Uterus (tissue), 3 donors: ENCODE measurements at regions not wholly inside any gene's neighbourhood (a gene's known extent, or its start where the extent isn't known, plus 50 kb on each side); places are given as distances from the start of the nearest gene placed in this dataset.
A peak's percentile ranks its signal among the peaks of the same experiment; 100 is the strongest.

Experiments used
- DNase-seq, 2 donors: peaks; one replicate each; pipeline ENCODE4 v3.0.0-alpha.2; 2019 to 2020
- H3K27ac ChIP-seq, 2 donors: fragments of 200-600 bp; sonication (generic); 1 replicate in 1 of 2; 2 replicates in 1 of 2; pipeline ENCODE4 v1.5.1; 2016 to 2018
- H3K27me3 ChIP-seq, 2 donors: fragments of 200-600 bp; sonication (generic); one replicate each; pipeline ENCODE4 v1.5.1; 2018 to 2019; ENCODE audit warnings: control low read depth in 1 of 2
- H3K36me3 ChIP-seq, 2 donors: fragments of 200-600 bp; sonication (generic); one replicate each; pipeline ENCODE4 v1.5.1; 2019; ENCODE audit warnings: control low read depth in 1 of 2
- H3K4me1 ChIP-seq, 2 donors: fragments of 200-600 bp; sonication (generic); one replicate each; pipeline ENCODE4 v1.5.1; 2018 to 2019; ENCODE audit warnings: control low read depth in 1 of 2
- H3K4me3 ChIP-seq, 2 donors: fragments of 200-600 bp; sonication (generic); 1 replicate in 1 of 2; 2 replicates in 1 of 2; pipeline ENCODE4 v1.5.1; 2018 to 2019; ENCODE audit warnings: mild to moderate bottlenecking in 1 of 2
- H3K9me3 ChIP-seq, 2 donors: fragments of 200-600 bp; sonication (generic); one replicate each; pipeline ENCODE4 v1.5.1; 2019; ENCODE audit warnings: control low read depth in 1 of 2
- POLR2A ChIP-seq, 2 donors: fragments of 450-650 bp; IDR thresholded peaks; one replicate each; pipeline ENCODE4 v1.6.1; 2016; ENCODE audit warnings: antibody characterized with exemption in 2 of 2, mild to moderate bottlenecking in 1 of 2, moderate library complexity in 1 of 2
- intact Hi-C: fragments of 100-400 bp; cut with DNase I; formaldehyde crosslinking; loops from one replicate; pipeline ENCODE4 v1.15.1; 2023; ENCODE audit warnings: low total_unique reads
- TF ChIP-seq, protein P1 (sequence below), 4 experiments: fragments of 200-600 bp in 2 of 4; fragments of 450-650 bp in 2 of 4; sonication (generic) in 2 of 4; IDR thresholded peaks; one replicate each; pipeline ENCODE4 v1.5.1; 2016 to 2019; ENCODE audit warnings: antibody characterized with exemption in 4 of 4, mild to moderate bottlenecking in 2 of 4, moderate library complexity in 1 of 4
- donor health status: DM: yes; HTN: yes; CAD: no.

DNA sequence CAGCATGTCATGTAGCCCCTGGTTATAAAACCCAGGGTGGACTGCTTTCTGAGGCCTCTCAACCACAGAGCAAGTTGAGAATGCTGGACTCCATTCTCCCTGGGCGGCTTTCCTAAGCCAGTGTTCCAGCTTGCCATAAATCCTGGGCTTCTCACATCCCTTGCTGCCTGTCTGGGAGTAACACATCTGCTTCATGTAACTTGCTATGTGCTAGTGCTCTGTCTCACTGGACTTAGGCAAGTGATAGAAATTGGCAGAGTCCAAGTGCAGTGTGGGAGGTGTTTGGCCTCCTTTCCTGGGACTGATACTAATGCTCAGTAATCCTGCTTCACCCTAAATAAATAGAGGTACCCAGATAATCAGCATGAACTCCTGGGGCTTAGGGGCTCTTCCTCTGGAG lies 277.1 kb upstream of the POM121L12 start:
- Histone ChIP-seq H3K27me3 (no peaks in the 10 kb centered on the region), H3K4me3 (no peak overlapping the region), H3K36me3 (no peaks in the 10 kb centered on the region), H3K27ac (no peak overlapping the region), H3K4me1 (no peaks in the 10 kb centered on the region), H3K9me3 (no peaks in the 10 kb centered on the region)
- TF ChIP-seq POLR2A (IDR thresholded peaks at IDR 0.05): no peak
- TF ChIP-seq, protein P1, sequence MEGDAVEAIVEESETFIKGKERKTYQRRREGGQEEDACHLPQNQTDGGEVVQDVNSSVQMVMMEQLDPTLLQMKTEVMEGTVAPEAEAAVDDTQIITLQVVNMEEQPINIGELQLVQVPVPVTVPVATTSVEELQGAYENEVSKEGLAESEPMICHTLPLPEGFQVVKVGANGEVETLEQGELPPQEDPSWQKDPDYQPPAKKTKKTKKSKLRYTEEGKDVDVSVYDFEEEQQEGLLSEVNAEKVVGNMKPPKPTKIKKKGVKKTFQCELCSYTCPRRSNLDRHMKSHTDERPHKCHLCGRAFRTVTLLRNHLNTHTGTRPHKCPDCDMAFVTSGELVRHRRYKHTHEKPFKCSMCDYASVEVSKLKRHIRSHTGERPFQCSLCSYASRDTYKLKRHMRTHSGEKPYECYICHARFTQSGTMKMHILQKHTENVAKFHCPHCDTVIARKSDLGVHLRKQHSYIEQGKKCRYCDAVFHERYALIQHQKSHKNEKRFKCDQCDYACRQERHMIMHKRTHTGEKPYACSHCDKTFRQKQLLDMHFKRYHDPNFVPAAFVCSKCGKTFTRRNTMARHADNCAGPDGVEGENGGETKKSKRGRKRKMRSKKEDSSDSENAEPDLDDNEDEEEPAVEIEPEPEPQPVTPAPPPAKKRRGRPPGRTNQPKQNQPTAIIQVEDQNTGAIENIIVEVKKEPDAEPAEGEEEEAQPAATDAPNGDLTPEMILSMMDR (IDR thresholded peaks at IDR 0.05): no peak
- intact Hi-C loops: no loop called here
- DNase-seq: peak in 1 of 2 donors; percentile 15

DNA sequence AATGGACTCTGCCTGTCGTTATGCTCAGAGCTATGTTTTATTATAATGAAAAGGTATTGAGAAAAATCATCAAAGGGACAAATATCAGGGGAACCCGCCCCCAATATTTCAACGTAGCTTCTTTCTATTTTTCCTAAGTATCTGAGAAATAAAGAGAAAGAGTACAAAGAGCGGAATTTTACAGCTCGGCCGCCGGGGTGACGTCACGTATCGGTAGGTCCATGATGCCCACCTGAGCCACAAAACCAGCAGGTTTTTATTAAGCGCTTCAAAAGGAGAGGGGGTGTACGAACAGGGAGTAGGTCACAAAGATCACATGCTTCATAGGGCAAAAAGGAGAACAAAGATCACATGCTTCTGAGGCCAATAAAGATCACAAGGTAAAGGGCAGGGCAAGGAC lies 281.6 kb upstream of the POM121L12 start:
- H3K9me3 ChIP-seq: no peaks in the 10 kb centered on the region
- intact Hi-C loops: no loop called here
- H3K27ac ChIP-seq: no peak overlapping the region
- TF ChIP-seq POLR2A (IDR thresholded peaks at IDR 0.05): no peak
- TF ChIP-seq, protein P1 (IDR thresholded peaks at IDR 0.05): no peak
- no peaks in the 10 kb centered on the region for H3K36me3 ChIP-seq
- no peak overlapping the region for H3K4me3 ChIP-seq
- DNase-seq: no peak
- no peaks in the 10 kb centered on the region for H3K27me3 ChIP-seq
- H3K4me1 ChIP-seq: no peaks in the 10 kb centered on the region

DNA sequence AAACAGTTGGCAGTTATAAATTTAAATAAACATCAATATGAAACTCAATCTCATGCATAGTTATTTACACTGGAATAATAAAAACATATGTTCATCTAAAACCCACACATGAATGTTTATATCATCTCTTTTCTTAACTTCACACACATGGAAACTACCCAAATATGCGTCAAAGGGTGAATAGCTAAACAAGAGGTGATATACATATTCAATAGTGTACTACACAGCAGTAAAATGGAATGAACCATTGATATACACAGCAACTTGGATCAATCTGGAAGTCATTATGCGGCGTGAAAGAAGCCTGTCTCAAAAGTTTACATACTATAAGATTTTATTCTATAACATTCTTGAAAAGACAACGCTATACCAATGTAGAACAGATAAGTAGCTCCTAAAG lies 282.5 kb upstream of the POM121L12 start:
- intact Hi-C loops: no loop called here
- H3K27ac ChIP-seq: no peak overlapping the region
- H3K4me3 ChIP-seq: no peak overlapping the region
- no peak for TF ChIP-seq POLR2A (IDR thresholded peaks at IDR 0.05)
- TF ChIP-seq, protein P1 (IDR thresholded peaks at IDR 0.05): no peak
- DNase-seq: no peak
- H3K27me3 ChIP-seq: no peaks in the 10 kb centered on the region
- H3K36me3 ChIP-seq: no peaks in the 10 kb centered on the region
- H3K9me3 ChIP-seq: no peaks in the 10 kb centered on the region
- no peaks in the 10 kb centered on the region for H3K4me1 ChIP-seq

DNA sequence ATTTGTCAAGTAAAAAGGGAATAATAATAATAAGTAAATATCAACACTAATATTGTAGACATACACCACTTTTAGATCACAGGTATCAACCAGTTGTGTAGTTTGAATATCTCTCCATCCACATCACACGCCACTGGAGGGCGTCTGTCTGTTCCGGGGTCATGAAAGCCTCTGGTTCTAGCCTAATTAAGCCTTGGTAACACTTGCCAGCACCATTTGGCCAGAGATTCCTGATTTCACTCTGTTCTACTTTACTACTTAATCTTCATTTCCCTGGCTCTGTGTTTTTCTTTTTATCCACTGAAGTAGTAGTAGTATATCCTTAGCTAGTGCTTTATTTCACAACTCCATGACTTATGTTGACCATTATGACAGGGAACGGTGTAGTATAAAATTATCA lies 285.6 kb upstream of the POM121L12 start:
- no peaks in the 10 kb centered on the region for H3K27me3 ChIP-seq
- no peak overlapping the region for H3K4me3 ChIP-seq
- no peaks in the 10 kb centered on the region for H3K4me1 ChIP-seq
- TF ChIP-seq POLR2A (IDR thresholded peaks at IDR 0.05): no peak
- intact Hi-C loops: no loop called here
- H3K9me3 ChIP-seq: no peaks in the 10 kb centered on the region
- H3K36me3 ChIP-seq: no peaks in the 10 kb centered on the region
- H3K27ac ChIP-seq: no peak overlapping the region
- no peak for DNase-seq

- Histone ChIP-seq H3K27ac (no peak overlapping the region), H3K9me3 (no peaks in the 10 kb centered on the region), H3K36me3 (no peaks in the 10 kb centered on the region), H3K4me3 (no peak overlapping the region), H3K4me1 (no peaks in the 10 kb centered on the region), H3K27me3 (no peaks in the 10 kb centered on the region)
- intact Hi-C loops: no loop called here
- TF ChIP-seq POLR2A (IDR thresholded peaks at IDR 0.05): no peak
- TF ChIP-seq, protein P1 (IDR thresholded peaks at IDR 0.05): no peak
- DNase-seq: no peak
Measured at GRCh38 chr7:52747817-52748216, 287.6 kb upstream of the POM121L12 start.

- Histone ChIP-seq H3K9me3 (no peaks in the 10 kb centered on the region), H3K36me3 (no peaks in the 10 kb centered on the region), H3K27ac (no peak overlapping the region), H3K4me3 (no peak overlapping the region), H3K4me1 (no peaks in the 10 kb centered on the region), H3K27me3 (no peaks in the 10 kb centered on the region)
- DNase-seq: no peak
- no peak for TF ChIP-seq POLR2A (IDR thresholded peaks at IDR 0.05)
- TF ChIP-seq, protein P1 (IDR thresholded peaks at IDR 0.05): no peak
- intact Hi-C loops: no loop called here
Measured at GRCh38 chr7:52741670-52742290, 293.7 kb upstream of the POM121L12 start.
